ENCODE measurements at regions not wholly inside any gene's neighbourhood (a gene's known extent, or its start where the extent isn't known, plus 50 kb on each side); places are given as distances from the start of the nearest gene placed in this dataset.
"Not testable (repeated sequence)": the region's sequence is repeated elsewhere in the genome, so short reads cannot be mapped to it uniquely, and the experiment has no call there.

- DNase-seq, result no peak
Observed at GRCh38 chr18:52130624-52131301, 209.2 kb upstream of the DCC start.

- DNase-seq, result no peak
Observed at GRCh38 chr18:52131845-52132244, 208.2 kb upstream of the DCC start.

- no peak for DNase-seq
Observed at GRCh38 chr18:52136532-52136931, 203.5 kb upstream of the DCC start.

DNA sequence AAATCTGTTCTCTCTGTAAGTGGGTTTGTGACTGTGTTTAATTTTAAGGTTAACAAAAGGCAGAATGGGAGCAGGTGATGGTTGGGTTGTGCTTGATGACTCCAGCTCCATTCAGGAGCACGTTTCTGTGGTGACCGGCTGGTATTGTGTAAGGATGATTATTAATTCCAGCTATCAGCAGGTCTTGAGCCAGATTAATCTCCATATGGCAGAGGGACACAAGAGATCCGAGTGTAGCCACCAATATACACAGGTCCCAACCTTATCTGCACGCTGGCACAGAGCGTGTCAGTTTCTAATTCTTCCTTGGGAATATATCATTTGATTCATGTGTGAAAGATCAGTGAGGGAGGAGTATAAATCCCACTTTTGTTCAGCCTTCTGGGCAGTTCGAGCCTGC, 199.0 kb upstream of the DCC start:
- no peak for DNase-seq

- DNase-seq, result no peak
Observed at GRCh38 chr18:52150050-52150449, 189.9 kb upstream of the DCC start.

DNA sequence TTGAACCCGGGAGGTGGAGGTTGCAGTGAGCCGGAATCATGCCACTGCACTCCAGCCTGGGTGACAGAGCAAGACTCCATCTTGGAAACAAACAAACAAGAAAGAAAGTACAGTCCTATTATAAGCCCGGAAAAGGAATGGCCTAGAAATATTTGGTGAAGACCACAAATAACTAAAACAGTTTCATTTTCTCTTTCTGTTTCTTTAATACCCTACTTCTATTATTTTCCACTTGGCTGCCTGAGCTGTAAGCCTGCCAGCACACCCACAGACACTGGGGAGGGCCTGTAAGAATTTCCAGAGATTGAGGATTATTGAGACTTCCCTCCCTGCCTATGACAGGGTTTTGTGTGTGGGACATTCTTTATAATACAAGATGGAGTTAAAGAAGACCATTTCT, 188.0 kb upstream of the DCC start:
- no peak for DNase-seq

GRCh38 chr18:52156166-52156565, 183.8 kb upstream of the DCC start:
- no peak for DNase-seq

GRCh38 chr18:52160636-52161035, 179.4 kb upstream of the DCC start:
- DNase-seq, result no peak

DNA sequence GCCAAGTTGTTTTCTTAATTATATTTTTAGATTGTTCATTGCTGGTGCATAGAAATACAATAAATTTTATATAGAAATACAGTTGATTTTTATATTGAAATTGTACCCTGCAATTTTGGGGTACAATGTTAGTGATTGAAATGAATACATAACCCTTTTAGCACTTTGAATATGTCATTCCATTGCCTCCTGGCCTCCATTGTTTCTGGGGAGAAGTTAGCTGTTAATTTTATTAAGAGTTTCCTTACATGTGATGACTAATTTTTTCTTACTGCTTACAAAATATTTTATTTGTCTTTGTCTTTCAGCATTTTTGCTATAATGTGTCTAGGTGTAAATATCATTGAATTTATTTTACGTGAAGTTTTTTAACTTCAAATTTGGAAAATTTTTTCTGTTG, 176.5 kb upstream of the DCC start:
- DNase-seq, result no peak

GRCh38 chr18:52168131-52168530, 171.9 kb upstream of the DCC start:
- DNase-seq, result not testable (repeated sequence)

DNA sequence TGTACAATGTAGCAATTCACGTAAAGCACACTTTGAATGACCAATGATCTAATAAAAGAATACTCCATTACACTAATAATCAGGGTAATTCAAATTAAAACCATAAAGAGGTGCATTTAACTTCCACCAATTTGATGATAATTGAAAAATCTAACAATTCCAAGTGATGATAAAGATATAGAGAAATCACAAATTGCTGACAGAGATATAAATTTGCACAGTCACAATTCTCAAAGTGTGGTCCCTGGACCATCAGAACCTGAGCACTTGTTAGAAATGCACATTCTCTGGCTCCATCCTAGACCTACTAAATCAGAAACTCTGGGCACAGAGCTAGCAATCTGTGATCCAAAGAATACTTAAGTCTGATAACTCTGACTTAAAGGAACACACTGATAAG, 165.8 kb upstream of the DCC start:
- DNase-seq, result no peak

DNA sequence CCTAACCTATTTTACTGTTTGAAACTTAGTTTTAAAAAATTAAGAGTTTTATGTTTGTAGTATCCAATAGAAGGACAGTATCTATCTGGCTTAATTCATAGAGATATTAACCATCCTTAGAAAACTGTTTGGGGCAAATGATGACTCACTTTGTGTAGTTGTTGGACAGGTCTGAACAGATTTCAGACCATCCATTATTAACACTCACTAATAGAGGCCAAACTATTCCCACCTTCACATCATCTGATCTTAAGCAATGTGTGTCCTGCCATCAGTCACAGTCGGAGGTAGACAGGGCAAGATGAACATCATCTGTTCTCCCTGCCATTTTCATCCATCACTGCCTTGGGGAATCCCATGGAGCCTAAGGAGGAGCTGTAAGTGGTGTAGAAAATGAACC, 164.6 kb upstream of the DCC start:
- no peak for DNase-seq

- DNase-seq, result no peak
Observed at GRCh38 chr18:52183107-52183506, 156.9 kb upstream of the DCC start.

DNA sequence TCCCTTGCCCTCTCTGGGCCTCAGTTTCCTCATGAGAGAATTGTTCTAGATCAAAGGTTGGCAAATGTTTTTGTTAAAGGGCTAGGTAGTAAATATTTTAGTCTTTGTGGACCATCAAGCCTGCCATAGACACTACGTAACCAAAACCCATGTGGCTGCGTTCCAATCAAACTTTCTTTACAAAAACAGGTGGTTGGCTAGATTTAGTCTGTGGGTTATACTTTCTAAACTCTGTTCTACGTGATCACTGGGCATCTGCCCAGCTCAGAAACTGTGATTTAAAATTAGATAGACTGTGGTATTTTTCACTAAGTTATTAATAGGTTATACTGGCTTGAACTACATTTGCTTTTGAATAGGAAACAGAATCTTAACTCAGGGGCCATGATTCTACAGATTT, 149.8 kb upstream of the DCC start:
- no peak for DNase-seq

DNA sequence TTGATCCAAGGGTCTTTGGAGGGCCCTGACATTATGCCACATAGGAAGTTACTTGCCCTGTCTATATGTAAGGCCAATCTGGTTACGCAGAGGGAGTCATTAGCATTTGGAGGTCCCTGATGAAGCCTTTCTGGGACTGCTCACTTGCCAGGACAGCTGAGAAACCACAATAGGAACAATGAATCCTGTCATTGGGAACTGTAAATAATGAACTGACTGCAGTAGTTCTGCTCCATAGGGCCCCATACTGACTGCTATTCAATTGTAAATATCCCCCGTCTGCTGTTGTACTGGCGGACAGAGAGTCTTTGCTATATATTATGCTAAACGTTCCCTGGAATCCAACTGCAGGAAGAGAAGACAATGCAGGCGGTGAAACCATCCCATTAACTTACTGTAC, 149.4 kb upstream of the DCC start:
- no peak for DNase-seq

DNA sequence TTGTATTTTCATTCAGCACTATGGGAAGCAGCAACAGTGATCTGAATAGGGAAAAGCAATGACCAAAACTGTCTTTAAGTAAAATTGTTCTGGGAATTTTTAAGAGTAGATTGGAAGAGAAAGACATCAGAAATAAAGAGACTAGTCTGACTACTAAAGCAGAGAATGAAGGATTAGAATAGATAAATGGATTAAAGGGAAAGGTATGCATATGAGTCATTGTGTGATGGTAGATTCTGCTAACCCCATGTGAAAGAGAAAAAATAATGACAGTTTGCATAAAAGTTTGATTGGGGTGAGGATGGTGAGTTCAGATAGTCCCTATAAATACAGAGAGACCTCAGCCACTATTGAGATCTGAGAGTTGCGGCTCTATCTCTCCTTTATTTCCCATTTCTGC, 139.6 kb upstream of the DCC start:
- no peak for DNase-seq

DNA sequence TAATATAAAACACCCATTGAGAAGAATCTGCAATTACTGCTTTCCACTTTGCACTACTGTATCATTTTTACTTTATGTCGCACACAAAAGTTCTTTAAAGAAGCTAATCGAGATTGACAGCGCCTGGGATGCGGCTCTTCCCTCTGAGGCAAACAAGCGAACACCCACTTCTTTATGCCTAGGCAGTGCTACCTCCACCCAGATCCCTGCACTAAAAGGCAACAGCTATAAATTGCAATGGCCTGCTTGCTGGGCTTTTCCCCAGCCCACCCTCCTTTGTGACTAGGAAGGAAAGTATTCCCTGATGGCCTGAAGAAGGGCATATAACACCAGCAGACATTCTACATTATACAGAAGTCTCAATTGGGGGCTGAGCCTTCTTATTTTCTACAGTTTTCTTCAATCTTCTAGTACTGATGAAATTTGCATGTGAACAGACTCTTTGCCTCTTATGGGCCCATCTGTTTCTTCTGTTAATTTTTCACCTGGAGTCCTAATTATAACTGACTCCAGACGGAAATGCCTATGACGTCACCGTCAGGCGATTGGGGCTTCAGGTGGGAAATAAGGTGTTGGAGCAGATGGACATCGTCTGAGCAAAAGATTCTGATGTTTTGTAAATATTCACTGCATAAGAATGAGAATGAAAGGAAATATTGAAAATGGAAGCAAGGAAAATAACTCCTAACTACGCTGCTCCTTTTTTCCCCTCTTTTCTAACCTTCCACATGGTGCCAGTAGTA, 138.9 kb upstream of the DCC start:
- DNase-seq, result no peak

- no peak for DNase-seq
Observed at GRCh38 chr18:52208646-52209045, 131.4 kb upstream of the DCC start.

DNA sequence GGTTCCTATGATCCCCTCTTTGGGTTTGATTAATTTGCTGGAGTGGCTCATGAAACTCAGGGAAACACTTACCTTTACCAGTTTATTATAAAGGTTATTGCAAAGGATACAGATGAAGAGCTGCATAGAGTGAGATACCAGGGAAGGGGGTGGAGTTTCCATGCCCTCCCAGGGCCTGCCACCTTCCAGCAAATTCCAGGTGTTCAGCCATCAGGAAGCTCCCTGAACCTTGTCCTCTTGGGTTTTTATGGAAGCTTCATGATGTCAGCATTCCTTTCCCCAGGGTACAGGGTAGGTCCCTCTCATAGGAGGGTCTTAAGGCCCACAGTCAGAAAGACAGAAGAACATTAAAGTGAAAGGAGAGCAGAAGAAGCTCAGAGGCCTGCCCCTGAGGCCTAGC, 123.9 kb upstream of the DCC start:
- no peak for DNase-seq

DNA sequence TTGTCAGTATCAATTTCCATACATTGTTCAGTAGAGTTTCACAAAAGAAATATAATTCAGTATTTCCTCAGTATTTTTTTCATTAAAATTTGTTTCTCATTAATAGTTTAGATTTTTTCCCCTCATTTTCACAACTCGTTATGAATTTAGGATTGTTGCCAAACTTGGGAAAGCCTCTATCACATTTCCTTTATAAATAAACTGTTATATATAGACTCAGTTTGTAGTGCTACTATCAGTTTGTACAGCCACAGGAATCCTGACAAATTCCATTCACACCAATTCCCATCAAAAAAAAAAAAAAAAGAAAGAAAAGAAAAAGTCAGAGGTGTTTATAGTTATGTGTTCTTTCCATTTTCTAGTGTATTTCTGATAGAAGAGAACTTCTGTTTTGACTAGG, 123.3 kb upstream of the DCC start:
- DNase-seq, result no peak

DNA sequence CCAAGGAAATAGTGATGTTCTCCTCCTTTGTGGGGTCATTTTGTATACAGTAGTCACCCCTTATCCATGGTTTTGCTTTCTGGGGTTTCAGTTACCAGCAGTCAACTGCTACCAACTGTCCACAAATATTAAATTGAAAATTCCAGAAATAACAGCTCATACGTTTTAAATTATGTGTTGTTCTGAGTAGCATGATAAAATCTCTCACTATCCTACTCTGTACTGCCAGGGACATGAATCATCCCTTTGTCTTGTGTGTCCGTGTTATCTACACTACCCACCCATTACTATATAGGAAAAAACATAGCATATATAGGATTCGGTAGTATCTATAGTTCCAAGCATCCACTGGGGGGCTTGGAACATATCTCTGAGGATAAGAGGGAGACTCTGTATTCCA, 120.9 kb upstream of the DCC start:
- no peak for DNase-seq

DNA sequence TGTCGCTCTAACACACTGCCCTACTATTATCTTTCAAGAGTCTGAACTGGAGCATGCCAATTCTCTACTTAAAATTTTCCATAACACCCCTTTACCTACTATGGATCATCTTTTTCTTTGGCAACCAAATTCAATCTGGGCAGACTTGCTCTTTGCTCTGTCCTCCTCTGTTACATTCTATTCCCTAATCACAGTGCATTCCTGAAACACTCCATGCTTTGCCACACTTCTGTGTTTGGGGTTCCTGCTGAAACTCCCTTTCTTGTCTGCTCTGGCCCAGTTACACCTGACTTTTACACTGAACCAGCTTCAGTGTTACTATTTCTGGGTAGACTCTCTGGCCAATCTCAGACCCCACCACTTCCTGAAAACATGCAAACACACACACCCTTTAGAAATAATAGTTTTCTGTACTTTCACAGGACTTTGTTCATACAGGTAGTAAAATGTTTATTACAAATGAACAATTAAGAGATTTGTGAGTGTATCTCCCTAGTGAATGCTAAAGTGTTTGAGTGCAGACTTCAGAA, 119.9 kb upstream of the DCC start:
- DNase-seq, result no peak

- DNase-seq, result no peak
Observed at GRCh38 chr18:52222211-52222610, 117.8 kb upstream of the DCC start.

DNA sequence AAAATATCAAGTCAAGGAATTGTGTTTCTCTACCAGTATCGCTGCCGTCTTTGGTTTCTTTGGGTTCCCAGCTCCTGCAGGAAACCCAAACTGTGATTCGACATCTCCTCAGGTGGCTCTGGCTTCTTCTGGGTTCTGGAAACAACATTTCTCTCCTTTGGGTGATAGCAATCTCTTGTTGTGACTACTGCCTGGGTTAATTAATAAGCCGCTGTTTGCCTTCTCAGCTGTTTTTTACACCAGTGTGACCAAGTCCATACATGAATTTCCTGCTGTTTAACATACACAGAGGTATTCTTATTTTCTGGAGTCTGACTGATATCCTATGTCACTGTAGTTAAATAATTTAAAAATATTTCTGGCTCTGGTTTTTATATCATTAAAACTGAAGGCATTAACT, 112.5 kb upstream of the DCC start:
- no peak for DNase-seq

DNA sequence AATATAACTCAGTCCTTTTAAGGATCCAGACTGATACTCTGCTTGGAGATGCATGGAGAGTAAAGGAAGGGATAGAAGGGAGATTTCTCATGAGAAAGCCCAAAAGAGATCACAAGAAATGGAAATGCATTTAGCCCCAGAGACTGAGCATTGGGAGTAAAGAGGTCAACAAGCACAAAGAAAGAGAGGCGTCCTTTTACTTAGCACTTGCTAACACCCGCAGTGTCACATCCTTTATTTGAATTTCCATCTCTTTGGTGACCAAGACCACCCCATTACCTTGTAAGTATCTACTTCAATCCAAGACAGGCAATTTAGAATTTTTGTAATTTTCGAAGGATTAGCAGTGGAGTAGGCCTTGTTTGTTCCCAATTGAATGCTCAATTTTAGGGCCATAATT, 111.8 kb upstream of the DCC start:
- DNase-seq, result no peak
